Astrocyte (in vitro differentiated cells and primary cell): ENCODE measurements at regions not wholly inside any gene's neighbourhood (a gene's known extent, or its start where the extent isn't known, plus 50 kb on each side); places are given as distances from the start of the nearest gene placed in this dataset.

Experiments
- DNase-seq: peaks from one replicate; pipeline ENCODE4 v3.0.0-alpha.2; 2010; ENCODE audit warnings: low read depth
- FAIRE-seq: peaks from 2 replicates; lab custom pipeline; 2011; peaks lifted over from hg19 to GRCh38; lab: Jason Lieb, UNC
- H2AFZ ChIP-seq: 2 replicates; pipeline ENCODE4 v1.6.0; 2012; ENCODE audit warnings: low read depth, low read length, inconsistent platforms
- H3K27ac ChIP-seq: 2 replicates; pipeline ENCODE4 v1.5.1; 2011; ENCODE audit warnings: low read depth, low read length, inconsistent platforms
- H3K27me3 ChIP-seq: 2 replicates; pipeline ENCODE4 v1.6.0; 2011; ENCODE audit warnings: low read length, inconsistent platforms; ENCODE audit not compliant: insufficient read depth
- H3K36me3 ChIP-seq: 2 replicates; pipeline ENCODE4 v1.5.1; 2011; ENCODE audit warnings: low read length, inconsistent platforms; ENCODE audit not compliant: insufficient read depth
- H3K4me1 ChIP-seq: 2 replicates; pipeline ENCODE4 v1.5.1; 2011; ENCODE audit warnings: low read length, inconsistent platforms; ENCODE audit not compliant: insufficient read depth
- H3K4me2 ChIP-seq: 2 replicates; pipeline ENCODE4 v1.6.0; 2012; ENCODE audit warnings: low read length, inconsistent platforms
- H3K4me3 ChIP-seq: 2 replicates; pipeline ENCODE4 v1.5.1; 2011; ENCODE audit warnings: low read depth, mild to moderate bottlenecking, low read length, inconsistent platforms; ENCODE audit not compliant: insufficient read depth
- H3K79me2 ChIP-seq: 2 replicates; pipeline ENCODE4 v1.6.0; 2012; ENCODE audit warnings: mild to moderate bottlenecking, low read length, inconsistent platforms; ENCODE audit not compliant: insufficient read depth
- H3K9ac ChIP-seq: 2 replicates; pipeline ENCODE4 v1.6.0; 2012; ENCODE audit warnings: mild to moderate bottlenecking, low read length, inconsistent platforms
- H3K9me3 ChIP-seq: 2 replicates; pipeline ENCODE4 v1.5.1; 2012; ENCODE audit warnings: low read depth, mild to moderate bottlenecking, low read length, inconsistent platforms; ENCODE audit not compliant: insufficient read depth
- H4K20me1 ChIP-seq: 2 replicates; pipeline ENCODE4 v1.6.0; 2012; ENCODE audit warnings: low read length, inconsistent platforms; ENCODE audit not compliant: insufficient read depth
- H3K27ac Mint-ChIP-seq: one replicate; pipeline ENCODE4 v1.8.0; 2021; ENCODE audit warnings: mild to moderate bottlenecking, mixed read lengths; ENCODE audit not compliant: unreplicated experiment
- H3K27me3 Mint-ChIP-seq: one replicate; pipeline ENCODE4 v1.8.0; 2021; ENCODE audit warnings: low read depth, mixed read lengths; ENCODE audit not compliant: unreplicated experiment
- H3K36me3 Mint-ChIP-seq: one replicate; pipeline ENCODE4 v1.8.0; 2021; ENCODE audit warnings: low read depth, mixed read lengths; ENCODE audit not compliant: unreplicated experiment
- H3K4me1 Mint-ChIP-seq: one replicate; pipeline ENCODE4 v1.8.0; 2021; ENCODE audit warnings: low read depth, mixed read lengths; ENCODE audit not compliant: unreplicated experiment
- H3K4me3 Mint-ChIP-seq: one replicate; pipeline ENCODE4 v1.8.0; 2021; ENCODE audit warnings: mild to moderate bottlenecking, moderate library complexity, mixed read lengths; ENCODE audit not compliant: unreplicated experiment
- H3K9me3 Mint-ChIP-seq: one replicate; pipeline ENCODE4 v1.8.0; 2021; ENCODE audit warnings: mild to moderate bottlenecking, mixed read lengths; ENCODE audit not compliant: unreplicated experiment
- CTCF ChIP-seq: IDR thresholded peaks from 2 replicates; pipeline ENCODE4 v1.5.1; 2011; ENCODE audit warnings: low read depth, mild to moderate bottlenecking, inconsistent platforms, low read length, moderate library complexity; ENCODE audit not compliant: insufficient read depth
- EZH2 ChIP-seq: IDR thresholded peaks from 2 replicates; pipeline ENCODE4 v1.6.1; 2012; ENCODE audit warnings: mild to moderate bottlenecking, low read length, inconsistent platforms; ENCODE audit not compliant: insufficient read depth

- Histone ChIP-seq H3K27ac (no peak overlapping the region), H3K9ac (no peak overlapping the region), H3K4me2 (no peak overlapping the region), H2AFZ (no peak overlapping the region), H3K4me3 (no peak overlapping the region), H3K79me2 (no peaks in the 10 kb centered on the region), H4K20me1 (no peaks in the 10 kb centered on the region), H3K9me3 (no peaks in the 10 kb centered on the region), H3K4me1 (no peaks in the 10 kb centered on the region), H3K27me3 (no peaks in the 10 kb centered on the region), H3K36me3 (no peaks in the 10 kb centered on the region)
- H3K27ac Mint-ChIP-seq = no peak overlapping the region
- H3K4me1 Mint-ChIP-seq = no peaks in the 10 kb centered on the region
- H3K36me3 Mint-ChIP-seq = no peaks in the 10 kb centered on the region
- H3K4me3 Mint-ChIP-seq = no peak overlapping the region
- peaks cover 2% of the 10 kb centered on the region for H3K9me3 Mint-ChIP-seq
- no peaks in the 10 kb centered on the region for H3K27me3 Mint-ChIP-seq
- TF ChIP-seq CTCF (no peak), EZH2 (no peak)
- no peak for DNase-seq
- no peak for FAIRE-seq
These were observed 609.2 kb upstream of the NXPH2 start for GRCh38 chr2:139389391-139389790.

DNA sequence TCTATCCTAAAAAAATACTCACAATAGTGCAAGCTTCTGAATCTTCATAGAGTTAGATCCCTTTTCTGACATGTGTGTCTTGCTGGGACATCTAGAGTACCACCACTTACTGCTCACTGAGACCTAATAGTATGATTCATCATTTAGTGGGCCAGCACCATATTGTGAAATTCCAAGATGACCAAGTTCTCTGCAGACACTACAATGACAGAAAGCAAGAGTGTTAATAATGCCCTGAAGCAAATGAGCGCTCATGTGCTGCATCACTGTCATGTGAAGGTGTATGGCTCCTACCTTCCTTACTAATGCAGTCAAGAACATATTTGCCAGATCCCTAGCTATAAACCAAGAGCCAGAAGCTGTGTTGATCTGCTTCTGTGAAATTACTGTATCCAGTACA, 606.2 kb upstream of the NXPH2 start:
- no peaks in the 10 kb centered on the region for H3K79me2 ChIP-seq
- no peak overlapping the region for H2AFZ ChIP-seq
- Mint-ChIP-seq H3K4me3 (no peak overlapping the region), H3K36me3 (no peaks in the 10 kb centered on the region), H3K27ac (no peak overlapping the region), H3K27me3 (no peaks in the 10 kb centered on the region), H3K4me1 (no peaks in the 10 kb centered on the region), H3K9me3 (peaks cover 5% of the 10 kb centered on the region)
- H3K36me3 ChIP-seq = no peaks in the 10 kb centered on the region
- H3K4me2 ChIP-seq = no peak overlapping the region
- H4K20me1 ChIP-seq = no peaks in the 10 kb centered on the region
- FAIRE-seq = no peak
- no peak for DNase-seq
- H3K9me3 ChIP-seq = peaks cover 3% of the 10 kb centered on the region
- H3K27me3 ChIP-seq = no peaks in the 10 kb centered on the region
- H3K4me1 ChIP-seq = no peaks in the 10 kb centered on the region
- no peak overlapping the region for H3K27ac ChIP-seq
- TF ChIP-seq EZH2 = no peak
- no peak for TF ChIP-seq CTCF
- H3K4me3 ChIP-seq = no peak overlapping the region
- H3K9ac ChIP-seq = no peak overlapping the region

DNA sequence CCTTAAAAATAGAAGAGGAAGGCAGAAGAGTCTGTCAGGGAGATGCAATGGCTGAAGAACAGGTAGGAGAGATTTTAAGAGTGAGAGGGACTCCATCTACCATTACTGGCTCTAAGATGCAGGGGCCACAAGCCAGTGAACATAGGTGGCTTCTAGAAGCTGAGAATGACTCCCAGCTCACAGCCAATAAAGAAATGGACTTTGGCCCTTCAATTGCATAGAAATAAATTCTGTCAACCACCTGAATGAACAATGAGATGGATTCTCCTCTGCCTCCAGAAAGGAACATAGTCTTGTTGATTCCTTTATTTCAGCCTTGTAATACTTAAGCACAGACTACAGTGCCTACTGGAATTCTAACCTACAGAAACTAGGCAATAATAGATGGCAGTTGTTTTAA, 603.3 kb upstream of the NXPH2 start:
- peaks cover 3% of the 10 kb centered on the region for H3K9me3 Mint-ChIP-seq

More for the DNA sequence above, 603.3 kb upstream of the NXPH2 start:
- Mint-ChIP-seq H3K4me3 (no peak overlapping the region), H3K27ac (no peak overlapping the region), H3K27me3 (no peaks in the 10 kb centered on the region), H3K4me1 (no peaks in the 10 kb centered on the region), H3K36me3 (no peaks in the 10 kb centered on the region)
- Histone ChIP-seq H3K79me2 (no peaks in the 10 kb centered on the region), H2AFZ (no peak overlapping the region), H4K20me1 (no peaks in the 10 kb centered on the region), H3K36me3 (no peaks in the 10 kb centered on the region), H3K4me3 (no peak overlapping the region), H3K27ac (no peak overlapping the region), H3K9me3 (peaks cover 3% of the 10 kb centered on the region), H3K4me1 (no peaks in the 10 kb centered on the region), H3K4me2 (no peak overlapping the region), H3K9ac (no peak overlapping the region), H3K27me3 (no peaks in the 10 kb centered on the region)
- DNase-seq = no peak
- no peak for FAIRE-seq
- TF ChIP-seq CTCF (no peak), EZH2 (no peak)
